Hypothalamus (tissue), 51 donors: ENCODE measurements at regions not wholly inside any gene's neighbourhood (a gene's known extent, or its start where the extent isn't known, plus 50 kb on each side); places are given as distances from the start of the nearest gene placed in this dataset.

Experiments
- DNase-seq, 51 donors: peaks; one replicate each; lab custom pipeline; 2025; lab: John Stamatoyannopoulos, UW

DNA sequence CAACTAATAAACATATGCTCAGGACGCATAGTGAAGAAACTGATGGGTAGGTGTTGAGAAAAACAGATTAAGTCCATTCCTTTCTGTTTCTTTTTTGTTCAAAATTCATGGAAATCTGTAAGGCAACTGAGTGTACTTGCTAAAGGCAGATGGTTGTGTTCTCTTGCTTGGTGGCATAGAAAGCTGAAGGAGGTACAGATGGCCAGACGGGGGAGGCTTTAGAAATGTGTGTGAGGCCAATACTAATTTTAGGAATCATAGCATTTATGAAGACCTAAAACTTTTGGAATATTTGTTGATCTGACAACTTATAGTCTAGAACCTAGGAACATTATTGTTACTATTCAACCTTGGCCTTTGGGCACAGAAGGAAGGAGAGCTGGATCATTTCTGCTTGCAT lies 56.8 kb upstream of the EMCN start:
- DNase-seq, result no peak

DNA sequence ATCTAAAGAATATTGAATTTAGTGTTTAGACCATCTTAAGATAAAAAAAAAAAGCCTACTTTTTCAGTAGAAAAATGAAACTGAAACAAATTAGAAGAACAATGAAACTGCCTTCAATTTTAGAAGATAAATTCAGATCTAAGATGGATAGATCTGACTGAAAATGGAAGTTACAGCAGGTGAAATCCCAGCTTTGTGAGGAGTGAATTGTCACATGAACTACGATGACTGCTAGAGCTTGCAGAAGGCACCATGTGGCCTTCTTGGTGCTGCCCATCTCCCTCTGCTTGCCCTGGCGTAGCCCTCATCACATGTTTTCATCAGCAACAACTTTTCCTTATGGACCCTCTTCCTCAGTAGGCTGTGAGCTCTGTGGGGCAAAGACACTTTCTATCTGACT lies 51.4 kb upstream of the EMCN start:
- DNase-seq, result no peak
